H1 (cell line): ENCODE measurements at regions not wholly inside any gene's neighbourhood (a gene's known extent, or its start where the extent isn't known, plus 50 kb on each side); places are given as distances from the start of the nearest gene placed in this dataset.

Source experiments
- CHD1 ChIP-seq: IDR thresholded peaks from 2 replicates; pipeline ENCODE4 v1.6.1; 2012; ENCODE audit warnings: low read depth, low read length, improper control_type of control experiment
- EGR1 ChIP-seq: IDR thresholded peaks from 2 replicates; pipeline ENCODE4 v1.6.1; 2011; ENCODE audit warnings: low read depth, low read length, borderline replicate concordance
- JUND ChIP-seq: IDR thresholded peaks from 2 replicates; pipeline ENCODE4 v1.6.1; 2011; ENCODE audit warnings: mild to moderate bottlenecking, improper control_type of control experiment, low read length
- NRF1 ChIP-seq: IDR thresholded peaks from 2 replicates; pipeline ENCODE4 v1.6.1; 2011; ENCODE audit warnings: mild to moderate bottlenecking, low read depth, low read length, improper control_type of control experiment
- POLR2A ChIP-seq, 2 experiments: IDR thresholded peaks; 1 replicate in 1 of 2; 2 replicates in 1 of 2; pipeline ENCODE4 v1.6.1; 2011; ENCODE audit warnings: low read depth in 2 of 2, low read length in 2 of 2, mild to moderate bottlenecking in 2 of 2; ENCODE audit errors: control extremely low read depth in 1 of 2
- POLR2AphosphoS5 ChIP-seq: IDR thresholded peaks from 2 replicates; pipeline ENCODE4 v1.6.1; 2011; ENCODE audit warnings: low read depth, low read length
- SP1 ChIP-seq: IDR thresholded peaks from 2 replicates; pipeline ENCODE4 v1.6.1; 2011; ENCODE audit warnings: low read depth, low read length
- TAF1 ChIP-seq: IDR thresholded peaks from 2 replicates; pipeline ENCODE4 v1.6.1; 2011; ENCODE audit warnings: mild to moderate bottlenecking, low read depth, low read length
- TF ChIP-seq, protein P1 (sequence below), 3 experiments: IDR thresholded peaks; 1 replicate in 2 of 3; 2 replicates in 1 of 3; pipeline versions ENCODE4 v1.5.1 to v1.6.1; 2011; ENCODE audit warnings: low read length in 3 of 3, mild to moderate bottlenecking in 3 of 3, inconsistent platforms in 2 of 3, low read depth in 1 of 3, moderate library complexity in 1 of 3; ENCODE audit not compliant: insufficient read depth in 1 of 3; ENCODE audit errors: control extremely low read depth in 1 of 3

DNA sequence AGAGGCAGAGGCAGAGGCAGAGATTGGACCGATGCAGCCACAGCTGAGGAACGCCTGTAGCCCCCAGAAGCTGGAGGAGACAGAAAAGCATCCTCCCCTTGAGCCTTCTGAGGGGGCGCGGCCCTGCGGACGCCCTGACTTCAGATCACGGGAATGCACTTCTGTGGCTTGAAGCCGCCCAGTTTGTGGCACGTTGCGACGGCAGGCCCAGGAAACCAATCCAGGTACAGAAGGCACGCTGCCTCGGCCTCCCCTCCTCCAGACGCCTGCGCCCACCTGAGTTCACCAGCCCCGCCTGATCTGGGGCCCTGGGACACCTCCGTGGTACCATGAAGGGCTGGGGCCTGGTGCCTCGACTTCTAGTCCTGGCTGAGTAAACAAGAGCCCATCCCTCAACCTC lies 82.0 kb downstream of the NCOR2 start:
- TF ChIP-seq EGR1 (no peak), CHD1 (no peak), SP1 (no peak), POLR2AphosphoS5 (no peak), NRF1 (no peak), POLR2A (IDR thresholded peaks at IDR 0.05; ENCODE audit: control extremely low read depth in 1 of 2, low read depth in 2 of 2, low read length in 2 of 2) (no peak), JUND (no peak), TAF1 (no peak)
- TF ChIP-seq, protein P1, sequence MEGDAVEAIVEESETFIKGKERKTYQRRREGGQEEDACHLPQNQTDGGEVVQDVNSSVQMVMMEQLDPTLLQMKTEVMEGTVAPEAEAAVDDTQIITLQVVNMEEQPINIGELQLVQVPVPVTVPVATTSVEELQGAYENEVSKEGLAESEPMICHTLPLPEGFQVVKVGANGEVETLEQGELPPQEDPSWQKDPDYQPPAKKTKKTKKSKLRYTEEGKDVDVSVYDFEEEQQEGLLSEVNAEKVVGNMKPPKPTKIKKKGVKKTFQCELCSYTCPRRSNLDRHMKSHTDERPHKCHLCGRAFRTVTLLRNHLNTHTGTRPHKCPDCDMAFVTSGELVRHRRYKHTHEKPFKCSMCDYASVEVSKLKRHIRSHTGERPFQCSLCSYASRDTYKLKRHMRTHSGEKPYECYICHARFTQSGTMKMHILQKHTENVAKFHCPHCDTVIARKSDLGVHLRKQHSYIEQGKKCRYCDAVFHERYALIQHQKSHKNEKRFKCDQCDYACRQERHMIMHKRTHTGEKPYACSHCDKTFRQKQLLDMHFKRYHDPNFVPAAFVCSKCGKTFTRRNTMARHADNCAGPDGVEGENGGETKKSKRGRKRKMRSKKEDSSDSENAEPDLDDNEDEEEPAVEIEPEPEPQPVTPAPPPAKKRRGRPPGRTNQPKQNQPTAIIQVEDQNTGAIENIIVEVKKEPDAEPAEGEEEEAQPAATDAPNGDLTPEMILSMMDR (IDR thresholded peaks at IDR 0.05; ENCODE audit: control extremely low read depth in 1 of 3, insufficient read depth in 1 of 3, low read depth in 1 of 3, low read length in 3 of 3): no peak
